ENCODE measurements at regions not wholly inside any gene's neighbourhood (a gene's known extent, or its start where the extent isn't known, plus 50 kb on each side); places are given as distances from the start of the nearest gene placed in this dataset.

GRCh38 chr11:80466570-80466969 lies 1025.7 kb upstream of the TENM4 start:
- TF ChIP-seq ZBTB7A (IDR thresholded peaks at IDR 0.05; ENCODE audit: low read depth) (no peak), CREB1 (IDR thresholded peaks at IDR 0.05; ENCODE audit: low read depth) (no peak), EGR1 (IDR thresholded peaks at IDR 0.05) (no peak), TCF12 (IDR thresholded peaks at IDR 0.05; ENCODE audit: low read depth) (no peak), RAD21 (IDR thresholded peaks at IDR 0.05; ENCODE audit: low read depth) (no peak), REST (IDR thresholded peaks at IDR 0.05; ENCODE audit: low read depth) (no peak), TAF1 (IDR thresholded peaks at IDR 0.05; ENCODE audit: low read depth) (no peak), NFIC (IDR thresholded peaks at IDR 0.05) (no peak)

- no peak for TF ChIP-seq EGR1 (IDR thresholded peaks at IDR 0.05)
- no peak for TF ChIP-seq CREB1 (IDR thresholded peaks at IDR 0.05; ENCODE audit: low read depth)
- TF ChIP-seq ZBTB7A (IDR thresholded peaks at IDR 0.05; ENCODE audit: low read depth): no peak
- no peak for TF ChIP-seq TEAD4 (IDR thresholded peaks at IDR 0.05)
- no peak for TF ChIP-seq TCF12 (IDR thresholded peaks at IDR 0.05; ENCODE audit: low read depth)
- TF ChIP-seq FOXM1 (IDR thresholded peaks at IDR 0.05; ENCODE audit: borderline replicate concordance, low read depth): no peak
- no peak for TF ChIP-seq TAF1 (IDR thresholded peaks at IDR 0.05; ENCODE audit: low read depth)
- no peak for TF ChIP-seq YY1 (IDR thresholded peaks at IDR 0.05; ENCODE audit: low read depth)
- no peak for TF ChIP-seq NFIC (IDR thresholded peaks at IDR 0.05)
- no peak for TF ChIP-seq RAD21 (IDR thresholded peaks at IDR 0.05; ENCODE audit: low read depth)
- no peak for TF ChIP-seq REST (IDR thresholded peaks at IDR 0.05; ENCODE audit: low read depth)
- no peak for TF ChIP-seq USF1 (IDR thresholded peaks at IDR 0.05)
- TF ChIP-seq MAX (IDR thresholded peaks at IDR 0.05): no peak
- no peak for TF ChIP-seq CEBPB (IDR thresholded peaks at IDR 0.05)
- no peak for TF ChIP-seq EP300 (IDR thresholded peaks at IDR 0.05; ENCODE audit: borderline replicate concordance)
Observed at GRCh38 chr11:80462211-80462610, 1021.4 kb upstream of the TENM4 start.

- no peak for TF ChIP-seq NFIC (IDR thresholded peaks at IDR 0.05)
- TF ChIP-seq MAX (IDR thresholded peaks at IDR 0.05): no peak
- TF ChIP-seq TAF1 (IDR thresholded peaks at IDR 0.05; ENCODE audit: low read depth): no peak
Observed at GRCh38 chr11:80458376-80458775, 1017.5 kb upstream of the TENM4 start.

- no peak for TF ChIP-seq FOXM1 (IDR thresholded peaks at IDR 0.05; ENCODE audit: borderline replicate concordance, low read depth)
- no peak for TF ChIP-seq USF1 (IDR thresholded peaks at IDR 0.05)
- no peak for TF ChIP-seq YY1 (IDR thresholded peaks at IDR 0.05; ENCODE audit: low read depth)
- TF ChIP-seq CEBPB (IDR thresholded peaks at IDR 0.05): no peak
- TF ChIP-seq RAD21 (IDR thresholded peaks at IDR 0.05; ENCODE audit: low read depth): no peak
- no peak for TF ChIP-seq EP300 (IDR thresholded peaks at IDR 0.05; ENCODE audit: borderline replicate concordance)
- TF ChIP-seq MAX (IDR thresholded peaks at IDR 0.05): no peak
- no peak for TF ChIP-seq TEAD4 (IDR thresholded peaks at IDR 0.05)
- no peak for TF ChIP-seq CREB1 (IDR thresholded peaks at IDR 0.05; ENCODE audit: low read depth)
- TF ChIP-seq ZBTB7A (IDR thresholded peaks at IDR 0.05; ENCODE audit: low read depth): no peak
- TF ChIP-seq REST (IDR thresholded peaks at IDR 0.05; ENCODE audit: low read depth): no peak
- no peak for TF ChIP-seq TAF1 (IDR thresholded peaks at IDR 0.05; ENCODE audit: low read depth)
- no peak for TF ChIP-seq EGR1 (IDR thresholded peaks at IDR 0.05)
- no peak for TF ChIP-seq TCF12 (IDR thresholded peaks at IDR 0.05; ENCODE audit: low read depth)
- TF ChIP-seq NFIC (IDR thresholded peaks at IDR 0.05): no peak
Observed at GRCh38 chr11:80457823-80458222, 1017.0 kb upstream of the TENM4 start.

Data from Ishikawa (cell line).